WTC11 (cell line): ENCODE measurements at regions not wholly inside any gene's neighbourhood (a gene's known extent, or its start where the extent isn't known, plus 50 kb on each side); places are given as distances from the start of the nearest gene placed in this dataset.
"Not testable (repeated sequence)": the region's sequence is repeated elsewhere in the genome, so short reads cannot be mapped to it uniquely, and the experiment has no call there.

ENCODE experiments used
- ATAC-seq: fragments of 200-7000 bp; cut with Tn5 transposase; 2 replicates; pipeline ENCODE4 v1.10.0; 2021; ENCODE audit warnings: mild to moderate bottlenecking, moderate library complexity
- CTCF ChIA-PET: fragments of 300-600 bp; sonication (Branson Sonifier 250); formaldehyde crosslinking; loops from one replicate; lab custom pipeline; 2021; ENCODE audit warnings: antibody characterized with exemption; lab: Charles Lee
- POLR2A ChIA-PET: fragments of 350-600 bp; sonication (Branson Sonifier 250); formaldehyde crosslinking; loops from one replicate; lab custom pipeline; 2021; ENCODE audit warnings: antibody characterized with exemption; lab: Charles Lee
- DNase-seq: peaks from one replicate; pipeline ENCODE4 v3.0.0; 2021; ENCODE audit warnings: low spot score
- H3K27ac Mint-ChIP-seq: 2 replicates; pipeline ENCODE4 v1.8.0; 2021; ENCODE audit warnings: mixed read lengths
- H3K27me3 Mint-ChIP-seq: 2 replicates; pipeline ENCODE4 v1.8.0; 2021; ENCODE audit warnings: low read depth, mild to moderate bottlenecking, moderate library complexity, mixed read lengths
- H3K36me3 Mint-ChIP-seq: 2 replicates; pipeline ENCODE4 v1.8.0; 2021; ENCODE audit warnings: mixed read lengths
- H3K4me1 Mint-ChIP-seq: 2 replicates; pipeline ENCODE4 v1.8.0; 2022; ENCODE audit warnings: mixed read lengths
- H3K4me3 Mint-ChIP-seq: 2 replicates; pipeline ENCODE4 v1.8.0; 2021; ENCODE audit warnings: mild to moderate bottlenecking, moderate library complexity, mixed read lengths
- H3K9me3 Mint-ChIP-seq: 2 replicates; pipeline ENCODE4 v1.8.0; 2021; ENCODE audit warnings: mixed read lengths
- AR ChIP-seq: fragments of 250-450 bp; sonication (Bioruptor Pico); IDR thresholded peaks from 2 replicates; pipeline ENCODE4 v1.9.0; 2021; ENCODE audit warnings: mild to moderate bottlenecking
- ATF1 ChIP-seq: sonication (generic); formaldehyde crosslinking; IDR thresholded peaks from 2 replicates; pipeline ENCODE4 v1.8.1; 2023; ENCODE audit warnings: mild to moderate bottlenecking, moderate library complexity, missing genetic modification reagents
- ATF6 ChIP-seq: sonication (generic); formaldehyde crosslinking; IDR thresholded peaks from 2 replicates; pipeline ENCODE4 v1.8.1; 2023; ENCODE audit warnings: mild to moderate bottlenecking, missing genetic modification reagents
- HMGA2 ChIP-seq: fragments of 250-450 bp; sonication (Bioruptor Pico); IDR thresholded peaks from 2 replicates; pipeline ENCODE4 v1.4.0; 2021; ENCODE audit warnings: mild to moderate bottlenecking, moderate library complexity
- IRF1 ChIP-seq: sonication (generic); formaldehyde crosslinking; IDR thresholded peaks from 2 replicates; pipeline ENCODE4 v1.8.0; 2023; ENCODE audit warnings: missing genetic modification reagents
- KAT7 ChIP-seq: sonication (generic); formaldehyde crosslinking; IDR thresholded peaks from 2 replicates; pipeline ENCODE4 v1.8.1; 2023; ENCODE audit warnings: missing genetic modification reagents, mild to moderate bottlenecking, borderline replicate concordance
- MYBL2 ChIP-seq: sonication (generic); formaldehyde crosslinking; IDR thresholded peaks from 2 replicates; pipeline ENCODE4 v1.8.1; 2023; ENCODE audit warnings: mild to moderate bottlenecking, moderate library complexity, missing genetic modification reagents
- NR1H2 ChIP-seq: sonication (generic); formaldehyde crosslinking; IDR thresholded peaks from 2 replicates; pipeline ENCODE4 v1.9.0; 2021; ENCODE audit warnings: mild to moderate bottlenecking, moderate library complexity, missing genetic modification reagents
- PRRX2 ChIP-seq: fragments of 250-450 bp; sonication (Bioruptor Pico); IDR thresholded peaks from 2 replicates; pipeline ENCODE4 v1.8.0; 2021; ENCODE audit warnings: mild to moderate bottlenecking
- STAT6 ChIP-seq: sonication (generic); formaldehyde crosslinking; conservative IDR thresholded peaks from 2 replicates; pipeline ENCODE4 v1.8.1; 2023; ENCODE audit warnings: mild to moderate bottlenecking, low read depth, missing genetic modification reagents, moderate library complexity
- TEAD1 ChIP-seq: sonication (generic); formaldehyde crosslinking; IDR thresholded peaks from 2 replicates; pipeline ENCODE4 v1.8.0; 2022; ENCODE audit warnings: mild to moderate bottlenecking, missing genetic modification reagents
- USF2 ChIP-seq: sonication (generic); formaldehyde crosslinking; IDR thresholded peaks from 2 replicates; pipeline ENCODE4 v1.8.1; 2023; ENCODE audit warnings: mild to moderate bottlenecking, missing genetic modification reagents, moderate library complexity
- ZBTB43 ChIP-seq: sonication (generic); formaldehyde crosslinking; IDR thresholded peaks from 2 replicates; pipeline ENCODE4 v1.8.1; 2023; ENCODE audit warnings: mild to moderate bottlenecking, missing genetic modification reagents
- ZNF219 ChIP-seq: sonication (generic); formaldehyde crosslinking; IDR thresholded peaks from 2 replicates; pipeline ENCODE4 v1.8.0; 2023; ENCODE audit warnings: missing genetic modification reagents, mild to moderate bottlenecking, borderline replicate concordance
- ZNF263 ChIP-seq: sonication (generic); formaldehyde crosslinking; IDR thresholded peaks from 2 replicates; pipeline ENCODE4 v1.8.1; 2022; ENCODE audit warnings: low read depth, mild to moderate bottlenecking, moderate library complexity, missing genetic modification reagents
- ZNF396 ChIP-seq: fragments of 250-450 bp; sonication (Bioruptor Pico); IDR thresholded peaks from 2 replicates; pipeline ENCODE4 v1.8.0; 2021; ENCODE audit warnings: mild to moderate bottlenecking, moderate library complexity, borderline replicate concordance

GRCh38 chr2:83089051-83089450 lies 1370.0 kb downstream of the SUCLG1 start:
- H3K9me3 Mint-ChIP-seq: peaks cover 11% of the 10 kb centered on the region; the same call in 1 of the 2 replicates
- H3K4me3 Mint-ChIP-seq, H3K36me3 Mint-ChIP-seq, H3K4me1 Mint-ChIP-seq, POLR2A ChIA-PET, ATAC-seq, H3K27me3 Mint-ChIP-seq, CTCF ChIA-PET, H3K27ac Mint-ChIP-seq: not testable (repeated sequence)
- peak; percentile 17 for DNase-seq

- TF ChIP-seq STAT6 (CRISPR knock-in tag) (no peak), KAT7 (CRISPR knock-in tag) (no peak), ZBTB43 (CRISPR knock-in tag) (no peak), ZNF263 (CRISPR knock-in tag) (no peak)
- TF ChIP-seq, all 79 proteins: peak for 0
- Mint-ChIP-seq H3K4me3 (no peak overlapping the region), H3K4me1 (no peaks in the 10 kb centered on the region), H3K9me3 (peaks cover 11% of the 10 kb centered on the region; the same call in 1 of the 2 replicates), H3K27ac (no peak overlapping the region), H3K36me3 (no peaks in the 10 kb centered on the region), H3K27me3 (no peaks in the 10 kb centered on the region)
- ChIA-PET POLR2A (no interaction called here), CTCF (no interaction called here)
- DNase-seq (no peak), ATAC-seq (no peak)
Observed at GRCh38 chr2:83085869-83086268, 1373.2 kb downstream of the SUCLG1 start.

- CTCF ChIA-PET: no interaction called here
- Mint-ChIP-seq H3K36me3 (no peaks in the 10 kb centered on the region), H3K4me1 (no peaks in the 10 kb centered on the region), H3K27ac (no peak overlapping the region), H3K9me3 (peaks cover 10% of the 10 kb centered on the region), H3K4me3 (no peak overlapping the region), H3K27me3 (no peaks in the 10 kb centered on the region)
- POLR2A ChIA-PET: no interaction called here
- ATAC-seq (no peak), DNase-seq (no peak)
- TF ChIP-seq ZNF396 (CRISPR knock-in tag): no peak
- TF ChIP-seq USF2 (CRISPR knock-in tag): no peak
- no peak for TF ChIP-seq NR1H2 (CRISPR knock-in tag)
- TF ChIP-seq HMGA2 (CRISPR knock-in tag): 0 out of 2 replicates have a peak, but pooled peaks have one; percentile 14
- TF ChIP-seq TEAD1: no peak
- no peak for TF ChIP-seq IRF1
Observed at GRCh38 chr2:83081826-83082690, 1377.0 kb downstream of the SUCLG1 start.

- H3K4me1 Mint-ChIP-seq: no peaks in the 10 kb centered on the region
- H3K9me3 Mint-ChIP-seq: peaks cover 14% of the 10 kb centered on the region
- no peak overlapping the region for H3K4me3 Mint-ChIP-seq
- H3K36me3 Mint-ChIP-seq: no peaks in the 10 kb centered on the region
- ATAC-seq (no peak), DNase-seq (no peak)
- no peak overlapping the region for H3K27ac Mint-ChIP-seq
- ChIA-PET CTCF (no interaction called here), POLR2A (no interaction called here)
- H3K27me3 Mint-ChIP-seq: no peaks in the 10 kb centered on the region
- no peak for TF ChIP-seq USF2 (CRISPR knock-in tag)
- no peak for TF ChIP-seq MYBL2
- TF ChIP-seq ATF1 (CRISPR knock-in tag): no peak
- no peak for TF ChIP-seq AR (CRISPR knock-in tag)
- no peak for TF ChIP-seq ZNF219 (CRISPR knock-in tag)
- TF ChIP-seq KAT7 (CRISPR knock-in tag): no peak
- TF ChIP-seq PRRX2 (CRISPR knock-in tag): no peak
- TF ChIP-seq ATF6 (CRISPR knock-in tag): no peak
Observed at GRCh38 chr2:83079007-83079406, 1380.1 kb downstream of the SUCLG1 start.
